Fibroblast of pulmonary artery (primary cell): ENCODE measurements at regions not wholly inside any gene's neighbourhood (a gene's known extent, or its start where the extent isn't known, plus 50 kb on each side); places are given as distances from the start of the nearest gene placed in this dataset.
"Not testable (repeated sequence)": the region's sequence is repeated elsewhere in the genome, so short reads cannot be mapped to it uniquely, and the experiment has no call there.

ENCODE experiments used
- DNase-seq: peaks from one replicate; pipeline ENCODE4 v3.0.0-alpha.2; 2010; ENCODE audit warnings: low read depth
- H3K4me3 ChIP-seq: replicated peaks from 2 replicates; pipeline ENCODE4 v1.5.1; 2011; ENCODE audit warnings: low read depth, mild to moderate bottlenecking, control low read depth, low read length, moderate library complexity
- CTCF ChIP-seq: IDR thresholded peaks from 2 replicates; pipeline ENCODE4 v1.5.1; 2011; ENCODE audit warnings: mild to moderate bottlenecking, control low read depth, low read length, inconsistent platforms; ENCODE audit errors: missing control alignments

- DNase-seq = peak; percentile 74
These were observed 108.8 kb upstream of the TRIM77 start for GRCh38 chr11:89601263-89601662.

GRCh38 chr11:89604281-89604680, 105.8 kb upstream of the TRIM77 start:
- H3K4me3 ChIP-seq = no peak overlapping the region
- no peak for DNase-seq
- no peak for TF ChIP-seq CTCF

More at GRCh38 chr11:89601263-89601662, 108.8 kb upstream of the TRIM77 start:
- H3K4me3 ChIP-seq = not testable (repeated sequence)

GRCh38 chr11:89606845-89607244, 103.3 kb upstream of the TRIM77 start:
- H3K4me3 ChIP-seq = not testable (repeated sequence)
- peak; percentile 82 for DNase-seq

GRCh38 chr11:89607497-89607896, 102.6 kb upstream of the TRIM77 start:
- not testable (repeated sequence) for H3K4me3 ChIP-seq
- peak; percentile 1 for DNase-seq

- no peak for DNase-seq
- H3K4me3 ChIP-seq = no peak overlapping the region
- TF ChIP-seq CTCF = no peak
These were observed 101.7 kb upstream of the TRIM77 start for GRCh38 chr11:89608234-89608966.

GRCh38 chr11:89612096-89612495, 98.0 kb upstream of the TRIM77 start:
- no peak for DNase-seq
- no peak for TF ChIP-seq CTCF
- H3K4me3 ChIP-seq = no peak overlapping the region

GRCh38 chr11:89613911-89614310, 96.2 kb upstream of the TRIM77 start:
- no peak for TF ChIP-seq CTCF
- H3K4me3 ChIP-seq = no peak overlapping the region
- DNase-seq = no peak

GRCh38 chr11:89614428-89614827, 95.7 kb upstream of the TRIM77 start:
- peak; percentile 43 for DNase-seq
- not testable (repeated sequence) for H3K4me3 ChIP-seq
- peak; percentile 3 for TF ChIP-seq CTCF
